IMR-90 (cell line): ENCODE measurements at regions not wholly inside any gene's neighbourhood (a gene's known extent, or its start where the extent isn't known, plus 50 kb on each side); places are given as distances from the start of the nearest gene placed in this dataset.

Source experiments
- ATAC-seq: fragments of 200-7000 bp; cut with Tn5 transposase; 2 replicates; pipeline ENCODE4 v1.9.1; 2020; ENCODE audit warnings: low read depth, mild to moderate bottlenecking, moderate library complexity
- BruUV-seq: library from RNA; stranded (reverse); fragments of 400-500 nt; replicated peaks from 2 replicates; lab custom pipeline; 2021; lab: Mats Ljungman, UMichigan
- CTCF ChIA-PET: fragments of 300-600 bp; formaldehyde crosslinking; extraction: SDS; loops from one replicate; lab custom pipeline; 2021; ENCODE audit warnings: antibody characterized with exemption; lab: Yijun Ruan, JAX
- POLR2A ChIA-PET: fragments of 300-600 bp; sonication (Branson Sonifier 250); formaldehyde crosslinking; loops from one replicate; lab custom pipeline; 2022; ENCODE audit warnings: antibody characterized with exemption; ENCODE audit not compliant: unreplicated experiment; lab: Charles Lee
- DNase-seq: peaks from one replicate; pipeline ENCODE4 v3.0.0; 2013
- H2AFZ ChIP-seq: replicated peaks from 2 replicates; pipeline ENCODE3; 2013; ENCODE audit warnings: low read length, mild to moderate bottlenecking; ENCODE audit not compliant: poor library complexity
- H2AK5ac ChIP-seq: 2 replicates; pipeline ENCODE4 v1.6.1; 2013; ENCODE audit warnings: low read depth, low read length, inconsistent platforms
- H2AK9ac ChIP-seq: replicated peaks from 2 replicates; pipeline ENCODE3; 2013; ENCODE audit warnings: mild to moderate bottlenecking, low read depth, low read length, moderate library complexity; ENCODE audit not compliant: poor library complexity
- H2BK120ac ChIP-seq: 2 replicates; pipeline ENCODE4 v1.6.1; 2013; ENCODE audit warnings: low read depth, low read length, inconsistent platforms
- H2BK15ac ChIP-seq: 3 replicates; pipeline ENCODE4 v1.6.1; 2013; ENCODE audit warnings: low read depth, low read length, inconsistent platforms
- H2BK20ac ChIP-seq: 2 replicates; pipeline ENCODE4 v1.6.1; 2013; ENCODE audit warnings: low read depth, mild to moderate bottlenecking, inconsistent platforms, low read length, moderate library complexity
- H2BK5ac ChIP-seq: 2 replicates; pipeline ENCODE4 v1.6.1; 2013; ENCODE audit warnings: mild to moderate bottlenecking, low read depth, low read length, inconsistent platforms; ENCODE audit not compliant: poor library complexity, severe bottlenecking
- H3K14ac ChIP-seq: replicated peaks from 2 replicates; pipeline ENCODE4 v1.6.1; 2013; ENCODE audit warnings: low read depth, low read length, inconsistent platforms
- H3K18ac ChIP-seq: 2 replicates; pipeline ENCODE4 v1.6.1; 2013; ENCODE audit warnings: low read depth, low read length, control low read depth
- H3K23ac ChIP-seq: 2 replicates; pipeline ENCODE4 v1.6.1; 2013; ENCODE audit warnings: low read depth, low read length, inconsistent platforms
- H3K27ac ChIP-seq: 2 replicates; pipeline ENCODE4 v1.5.1; 2013; ENCODE audit warnings: mild to moderate bottlenecking, control low read depth, low read length; ENCODE audit not compliant: insufficient read depth
- H3K27me3 ChIP-seq: 2 replicates; pipeline ENCODE4 v1.6.1; 2013; ENCODE audit warnings: low read length; ENCODE audit not compliant: control insufficient read depth, insufficient read depth
- H3K36me3 ChIP-seq: 2 replicates; pipeline ENCODE4 v1.6.1; 2013; ENCODE audit warnings: low read length, mixed read lengths; ENCODE audit not compliant: control insufficient read depth, insufficient read depth
- H3K4ac ChIP-seq: 2 replicates; pipeline ENCODE4 v1.6.1; 2013; ENCODE audit warnings: low read depth, low read length, inconsistent platforms
- H3K4me1 ChIP-seq: 2 replicates; pipeline ENCODE4 v1.6.1; 2013; ENCODE audit warnings: low read length, mixed read lengths; ENCODE audit not compliant: control insufficient read depth, insufficient read depth
- H3K4me2 ChIP-seq: 2 replicates; pipeline ENCODE4 v1.6.1; 2013; ENCODE audit warnings: low read depth, mild to moderate bottlenecking, control low read depth, low read length, moderate library complexity
- H3K4me3 ChIP-seq: 2 replicates; pipeline ENCODE4 v1.5.1; 2013; ENCODE audit warnings: low read depth, mild to moderate bottlenecking, control low read depth, low read length, moderate library complexity; ENCODE audit not compliant: insufficient read depth
- H3K56ac ChIP-seq: 2 replicates; pipeline ENCODE4 v1.6.1; 2013; ENCODE audit warnings: low read length, inconsistent platforms; ENCODE audit not compliant: insufficient read depth; ENCODE audit errors: extremely low read depth
- H3K79me1 ChIP-seq, 2 experiments: 2 replicates each; pipeline ENCODE4 v1.6.1; 2013; ENCODE audit warnings: low read length in 2 of 2, inconsistent platforms in 1 of 2, low read depth in 1 of 2
- H3K9ac ChIP-seq: 2 replicates; pipeline ENCODE4 v1.6.1; 2013; ENCODE audit warnings: low read depth, low read length, control low read depth
- H3K9me1 ChIP-seq: 2 replicates; pipeline ENCODE4 v1.6.1; 2013; ENCODE audit warnings: low read length, inconsistent platforms; ENCODE audit not compliant: insufficient read depth
- H3K9me3 ChIP-seq: 2 replicates; pipeline ENCODE4 v1.6.1; 2013; ENCODE audit warnings: low read length; ENCODE audit not compliant: control insufficient read depth, insufficient read depth
- H4K20me1 ChIP-seq: 2 replicates; pipeline ENCODE4 v1.6.1; 2013; ENCODE audit warnings: low read length, inconsistent platforms; ENCODE audit not compliant: insufficient read depth
- H4K5ac ChIP-seq: 2 replicates; pipeline ENCODE4 v1.6.1; 2013; ENCODE audit warnings: mild to moderate bottlenecking, low read depth, low read length, control low read depth
- H4K8ac ChIP-seq, 2 experiments: 2 replicates each; pipeline ENCODE4 v1.6.1; 2013; ENCODE audit warnings: low read depth in 2 of 2, low read length in 2 of 2, control low read depth in 1 of 2, inconsistent platforms in 1 of 2
- H4K91ac ChIP-seq: 2 replicates; pipeline ENCODE4 v1.6.1; 2013; ENCODE audit warnings: low read depth, low read length, inconsistent platforms; ENCODE audit not compliant: insufficient read depth
- BHLHE40 ChIP-seq: fragments of 150-350 bp; IDR thresholded peaks from 2 replicates; pipeline ENCODE4 v1.6.1; 2016; ENCODE audit warnings: mild to moderate bottlenecking, low read depth, low read length
- CEBPB ChIP-seq: IDR thresholded peaks from 2 replicates; pipeline ENCODE4 v1.6.1; 2012; ENCODE audit warnings: low read depth, low read length, improper control_type of control experiment
- CHD1 ChIP-seq: IDR thresholded peaks from 2 replicates; pipeline ENCODE4 v1.6.1; 2012; ENCODE audit warnings: low read depth, low read length, improper control_type of control experiment
- CTCF ChIP-seq: conservative IDR thresholded peaks from 2 replicates; pipeline ENCODE4 v1.5.1; 2012; ENCODE audit warnings: mild to moderate bottlenecking, low read depth, low read length, improper control_type of control experiment
- ELK1 ChIP-seq: fragments of 150-350 bp; IDR thresholded peaks from 2 replicates; pipeline ENCODE4 v1.6.1; 2016; ENCODE audit warnings: low read depth, mild to moderate bottlenecking, low read length, moderate library complexity, borderline replicate concordance
- FOS ChIP-seq: fragments of 150-350 bp; IDR thresholded peaks from 2 replicates; pipeline ENCODE4 v1.6.1; 2016; ENCODE audit warnings: low read depth, low read length
- MAFK ChIP-seq: IDR thresholded peaks from 2 replicates; pipeline ENCODE4 v1.6.1; 2012; ENCODE audit warnings: low read depth, low read length, improper control_type of control experiment
- MAZ ChIP-seq: IDR thresholded peaks from 2 replicates; pipeline ENCODE4 v1.6.1; 2012; ENCODE audit warnings: low read depth, mild to moderate bottlenecking, low read length, improper control_type of control experiment, moderate library complexity, borderline replicate concordance
- MXI1 ChIP-seq: IDR thresholded peaks from 2 replicates; pipeline ENCODE4 v1.6.1; 2012; ENCODE audit warnings: low read depth, mild to moderate bottlenecking, low read length, moderate library complexity, borderline replicate concordance
- NFE2L2 ChIP-seq: fragments of 150-350 bp; IDR thresholded peaks from 2 replicates; pipeline ENCODE4 v1.6.1; 2016; ENCODE audit warnings: low read depth, mild to moderate bottlenecking, low read length
- POLR2A ChIP-seq: IDR thresholded peaks from 2 replicates; pipeline ENCODE4 v1.6.1; 2012; ENCODE audit warnings: mild to moderate bottlenecking, low read depth, low read length
- RAD21 ChIP-seq: IDR thresholded peaks from 2 replicates; pipeline ENCODE4 v1.6.1; 2012; ENCODE audit warnings: low read length, improper control_type of control experiment
- RFX5 ChIP-seq: IDR thresholded peaks from 2 replicates; pipeline ENCODE4 v1.8.0; 2012; ENCODE audit warnings: low read depth, mild to moderate bottlenecking, low read length, moderate library complexity
- SMC3 ChIP-seq: fragments of 150-350 bp; IDR thresholded peaks from 2 replicates; pipeline ENCODE4 v1.6.1; 2016; ENCODE audit warnings: low read depth, mild to moderate bottlenecking, antibody characterized with exemption, low read length, moderate library complexity
- USF2 ChIP-seq: fragments of 150-350 bp; IDR thresholded peaks from 2 replicates; pipeline ENCODE4 v1.6.1; 2017; ENCODE audit warnings: mild to moderate bottlenecking, antibody characterized with exemption, low read length, low read depth
- WGBS, 2 experiments: methylation state at CpG; one replicate each; pipeline versions ENCODE4 v1.1.5 to v1.1.7; 2013; ENCODE audit warnings: missing lambda C conversion rate in 2 of 2; ENCODE audit not compliant: insufficient read length in 1 of 2; ENCODE audit errors: extremely low coverage in 2 of 2; 5-methylcytosine and 5-hydroxymethylcytosine counted together
- dilution Hi-C: fragments of 300-500 bp; cut with HindIII; formaldehyde crosslinking; loops from one replicate; pipeline ENCODE4 v1.14.3; 2018; ENCODE audit warnings: low sequenced_read_pairs; ENCODE audit not compliant: unreplicated experiment
- in situ Hi-C: fragments of 300-500 bp; cut with MboI; formaldehyde crosslinking; loops from 3 replicates; pipeline ENCODE4 v1.14.3; 2019; ENCODE audit warnings: low sequenced_read_pairs, inconsistent platforms, mixed read lengths
- intact Hi-C: fragments of 100-400 bp; cut with micrococcal nuclease; formaldehyde crosslinking; loops from 2 replicates; pipeline ENCODE4 v1.10.0; 2022

- Histone ChIP-seq H4K8ac (no peak overlapping the region), H3K56ac (no peak overlapping the region), H2BK15ac (no peak overlapping the region), H3K18ac (no peak overlapping the region), H2BK120ac (no peak overlapping the region), H2AK5ac (no peak overlapping the region), H3K36me3 (no peaks in the 10 kb centered on the region), H3K4me1 (no peaks in the 10 kb centered on the region), H2AK9ac (no peak overlapping the region), H4K91ac (no peak overlapping the region), H3K4ac (no peak overlapping the region), H3K14ac (no peak overlapping the region), H3K9ac (no peak overlapping the region), H3K9me1 (no peaks in the 10 kb centered on the region), H3K27me3 (no peaks in the 10 kb centered on the region), H3K9me3 (no peaks in the 10 kb centered on the region), H2AFZ (no peak overlapping the region), H3K79me1 (no peaks in the 10 kb centered on the region), H3K23ac (no peak overlapping the region), H2BK20ac (no peak overlapping the region), H2BK5ac (no peak overlapping the region), H3K4me3 (no peak overlapping the region), H3K27ac (no peak overlapping the region), H4K20me1 (no peaks in the 10 kb centered on the region), H3K4me2 (no peak overlapping the region), H4K5ac (no peak overlapping the region)
- ChIA-PET POLR2A (no interaction called here), CTCF (interaction anchor here (0.7 kb wide), 1 partner anchor 38 kb away, joined by 5 read pairs; no protein-coding TSS in a partner anchor)
- no peak for ATAC-seq
- WGBS, 2 experiments: no CpG with 5 or more reads among the region's 1 CpG
- dilution Hi-C loops: no loop called here
- in situ Hi-C loops: no loop called here
- DNase-seq: no peak
- intact Hi-C loops: no loop called here
- no peak for TF ChIP-seq FOS
- no peak for TF ChIP-seq RFX5
- TF ChIP-seq BHLHE40: no peak
- TF ChIP-seq SMC3: no peak
- no peak for TF ChIP-seq CHD1
- no peak for TF ChIP-seq CEBPB
- no peak for TF ChIP-seq MAZ
- TF ChIP-seq USF2: no peak
- TF ChIP-seq ELK1: no peak
- no peak for TF ChIP-seq POLR2A
- no peak for TF ChIP-seq MAFK
- TF ChIP-seq NFE2L2: no peak
- no peak for TF ChIP-seq MXI1
- TF ChIP-seq CTCF: no peak
- no peak for TF ChIP-seq RAD21
- no TSS peak for BruUV-seq
Measured at GRCh38 chr9:100662122-100662521, 84.2 kb downstream of the CAVIN4 start.
